Neutrophil (primary cell): ENCODE measurements at regions not wholly inside any gene's neighbourhood (a gene's known extent, or its start where the extent isn't known, plus 50 kb on each side); places are given as distances from the start of the nearest gene placed in this dataset.

Experiments used
- H3K27ac ChIP-seq: fragments of 200-600 bp; sonication (generic); 2 replicates; pipeline ENCODE4 v1.5.1; 2016; ENCODE audit warnings: mild to moderate bottlenecking, moderate library complexity
- H3K27me3 ChIP-seq: fragments of 200-600 bp; sonication (generic); 2 replicates; pipeline ENCODE4 v1.6.0; 2016; ENCODE audit warnings: mild to moderate bottlenecking
- H3K36me3 ChIP-seq: fragments of 200-600 bp; sonication (generic); 2 replicates; pipeline ENCODE4 v1.5.1; 2017
- H3K4me1 ChIP-seq, 2 experiments: fragments of 200-600 bp in 1 of 2; sonication (generic) in 1 of 2; 1 replicate in 1 of 2; 2 replicates in 1 of 2; pipeline versions ENCODE4 v1.5.1 to v1.6.1; 2013 to 2016; ENCODE audit warnings: low read depth in 1 of 2, low read length in 1 of 2, mild to moderate bottlenecking in 1 of 2, moderate library complexity in 1 of 2; ENCODE audit not compliant: control insufficient read depth in 1 of 2, insufficient read depth in 1 of 2
- H3K4me3 ChIP-seq, 2 experiments: fragments of 200-600 bp in 1 of 2; sonication (generic) in 1 of 2; 1 replicate in 1 of 2; 2 replicates in 1 of 2; pipeline ENCODE4 v1.5.1; 2013 to 2016; ENCODE audit warnings: low read depth in 1 of 2, low read length in 1 of 2, mild to moderate bottlenecking in 1 of 2, moderate library complexity in 1 of 2
- H3K9me3 ChIP-seq: fragments of 200-600 bp; sonication (generic); 2 replicates; pipeline ENCODE4 v1.5.1; 2016
- TF ChIP-seq, protein P1 (sequence below): fragments of 200-600 bp; sonication (generic); IDR thresholded peaks from 2 replicates; pipeline ENCODE4 v1.5.1; 2016; ENCODE audit warnings: antibody characterized with exemption

DNA sequence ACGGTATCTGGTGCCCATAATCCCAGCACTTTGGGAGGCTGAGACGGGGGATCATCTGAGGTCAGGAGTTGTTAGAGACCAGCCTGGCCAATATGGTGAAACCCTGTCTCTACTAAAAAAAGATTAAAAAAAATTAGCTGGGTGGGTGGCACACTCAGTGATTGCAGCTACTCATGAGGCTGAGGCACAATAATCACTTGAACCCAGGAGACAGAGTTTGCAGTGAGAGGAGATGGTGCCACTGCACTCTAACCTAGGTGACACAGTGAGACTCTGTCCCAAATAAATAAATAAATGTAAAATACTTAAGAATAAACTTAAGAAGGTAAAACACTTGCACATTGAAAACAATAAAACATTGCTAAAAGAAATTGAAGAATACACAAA lies 90.4 kb downstream of the ZNF280B start:
- peaks cover 34% of the 10 kb centered on the region for H3K27me3 ChIP-seq

GRCh38 chr22:22418957-22419356 lies 89.6 kb downstream of the ZNF280B start:
- no peak overlapping the region for H3K4me3 ChIP-seq
- peaks cover 29% of the 10 kb centered on the region for H3K27me3 ChIP-seq
- H3K9me3 ChIP-seq, result no peaks in the 10 kb centered on the region
- H3K4me1 ChIP-seq, result no peaks in the 10 kb centered on the region
- H3K36me3 ChIP-seq, result no peaks in the 10 kb centered on the region
- H3K27ac ChIP-seq, result no peak overlapping the region
- TF ChIP-seq, protein P1, sequence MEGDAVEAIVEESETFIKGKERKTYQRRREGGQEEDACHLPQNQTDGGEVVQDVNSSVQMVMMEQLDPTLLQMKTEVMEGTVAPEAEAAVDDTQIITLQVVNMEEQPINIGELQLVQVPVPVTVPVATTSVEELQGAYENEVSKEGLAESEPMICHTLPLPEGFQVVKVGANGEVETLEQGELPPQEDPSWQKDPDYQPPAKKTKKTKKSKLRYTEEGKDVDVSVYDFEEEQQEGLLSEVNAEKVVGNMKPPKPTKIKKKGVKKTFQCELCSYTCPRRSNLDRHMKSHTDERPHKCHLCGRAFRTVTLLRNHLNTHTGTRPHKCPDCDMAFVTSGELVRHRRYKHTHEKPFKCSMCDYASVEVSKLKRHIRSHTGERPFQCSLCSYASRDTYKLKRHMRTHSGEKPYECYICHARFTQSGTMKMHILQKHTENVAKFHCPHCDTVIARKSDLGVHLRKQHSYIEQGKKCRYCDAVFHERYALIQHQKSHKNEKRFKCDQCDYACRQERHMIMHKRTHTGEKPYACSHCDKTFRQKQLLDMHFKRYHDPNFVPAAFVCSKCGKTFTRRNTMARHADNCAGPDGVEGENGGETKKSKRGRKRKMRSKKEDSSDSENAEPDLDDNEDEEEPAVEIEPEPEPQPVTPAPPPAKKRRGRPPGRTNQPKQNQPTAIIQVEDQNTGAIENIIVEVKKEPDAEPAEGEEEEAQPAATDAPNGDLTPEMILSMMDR, result no peak

More for the DNA sequence above, 90.4 kb downstream of the ZNF280B start:
- no peaks in the 10 kb centered on the region for H3K9me3 ChIP-seq
- TF ChIP-seq, protein P1, result no peak
- H3K36me3 ChIP-seq, result no peaks in the 10 kb centered on the region
- no peaks in the 10 kb centered on the region for H3K4me1 ChIP-seq
- H3K4me3 ChIP-seq, result no peak overlapping the region
- no peak overlapping the region for H3K27ac ChIP-seq

GRCh38 chr22:22420580-22420979 lies 88.0 kb downstream of the ZNF280B start:
- no peaks in the 10 kb centered on the region for H3K9me3 ChIP-seq
- no peak overlapping the region for H3K27ac ChIP-seq
- H3K4me1 ChIP-seq, result no peaks in the 10 kb centered on the region
- TF ChIP-seq, protein P1, result no peak
- H3K36me3 ChIP-seq, result no peaks in the 10 kb centered on the region
- no peak overlapping the region for H3K4me3 ChIP-seq
- H3K27me3 ChIP-seq, result peaks cover 29% of the 10 kb centered on the region

- Histone ChIP-seq H3K27me3 (peaks cover 29% of the 10 kb centered on the region), H3K4me1 (no peaks in the 10 kb centered on the region), H3K9me3 (no peaks in the 10 kb centered on the region), H3K4me3 (no peak overlapping the region), H3K36me3 (no peaks in the 10 kb centered on the region), H3K27ac (no peak overlapping the region)
- TF ChIP-seq, protein P1, result no peak
Observed at GRCh38 chr22:22421392-22421791, 87.2 kb downstream of the ZNF280B start.

GRCh38 chr22:22422629-22423112 lies 85.9 kb downstream of the ZNF280B start:
- Histone ChIP-seq H3K4me1 (no peaks in the 10 kb centered on the region), H3K27ac (no peak overlapping the region), H3K4me3 (no peak overlapping the region), H3K36me3 (no peaks in the 10 kb centered on the region), H3K9me3 (no peaks in the 10 kb centered on the region), H3K27me3 (peaks cover 29% of the 10 kb centered on the region)
- TF ChIP-seq, protein P1, result no peak

- Histone ChIP-seq H3K9me3 (no peaks in the 10 kb centered on the region), H3K4me1 (no peaks in the 10 kb centered on the region), H3K27me3 (peaks cover 27% of the 10 kb centered on the region), H3K36me3 (no peaks in the 10 kb centered on the region), H3K4me3 (no peak overlapping the region), H3K27ac (no peak overlapping the region)
- TF ChIP-seq, protein P1, result no peak
Observed at GRCh38 chr22:22423681-22424080, 84.9 kb downstream of the ZNF280B start.
